LNCAP (cell line): ENCODE measurements at regions not wholly inside any gene's neighbourhood (a gene's known extent, or its start where the extent isn't known, plus 50 kb on each side); places are given as distances from the start of the nearest gene placed in this dataset.

Source experiments
- CTCF ChIP-seq: fragments of 450-650 bp; IDR thresholded peaks from 2 replicates; pipeline ENCODE4 v1.5.1; 2017; ENCODE audit warnings: mild to moderate bottlenecking

- TF ChIP-seq CTCF: no peak
Observed at GRCh38 chr4:125008676-125009075, 296.1 kb upstream of the ANKRD50 start.

- no peak for TF ChIP-seq CTCF
Observed at GRCh38 chr4:125004676-125005075, 292.1 kb upstream of the ANKRD50 start.

GRCh38 chr4:125003840-125004239, 291.3 kb upstream of the ANKRD50 start:
- no peak for TF ChIP-seq CTCF

- TF ChIP-seq CTCF: no peak
Observed at GRCh38 chr4:124997991-124998390, 285.5 kb upstream of the ANKRD50 start.

- TF ChIP-seq CTCF: no peak
Observed at GRCh38 chr4:124997124-124997523, 284.6 kb upstream of the ANKRD50 start.

- no peak for TF ChIP-seq CTCF
Observed at GRCh38 chr4:124993838-124994237, 281.3 kb upstream of the ANKRD50 start.

- TF ChIP-seq CTCF: no peak
Observed at GRCh38 chr4:124990398-124990797, 277.9 kb upstream of the ANKRD50 start.

- no peak for TF ChIP-seq CTCF
Observed at GRCh38 chr4:124980276-124980752, 267.8 kb upstream of the ANKRD50 start.
